ENCODE measurements at regions not wholly inside any gene's neighbourhood (a gene's known extent, or its start where the extent isn't known, plus 50 kb on each side); places are given as distances from the start of the nearest gene placed in this dataset.

GRCh38 chrX:147183161-147183560 lies 368.6 kb upstream of the CXorf51A start:
- Mint-ChIP-seq H3K27me3 (ENCODE audit: unreplicated experiment) (no peaks in the 10 kb centered on the region), H3K4me3 (ENCODE audit: unreplicated experiment) (no peak overlapping the region), H3K27ac (ENCODE audit: unreplicated experiment) (no peak overlapping the region), H3K9me3 (ENCODE audit: unreplicated experiment) (peaks cover 21% of the 10 kb centered on the region), H3K36me3 (ENCODE audit: unreplicated experiment) (no peaks in the 10 kb centered on the region), H3K4me1 (ENCODE audit: unreplicated experiment) (no peaks in the 10 kb centered on the region)
- DNase-seq (ENCODE audit: extremely low spot score, unreplicated experiment), result no peak
- TF ChIP-seq CTCF (IDR thresholded peaks at IDR 0.05), result no peak

DNA sequence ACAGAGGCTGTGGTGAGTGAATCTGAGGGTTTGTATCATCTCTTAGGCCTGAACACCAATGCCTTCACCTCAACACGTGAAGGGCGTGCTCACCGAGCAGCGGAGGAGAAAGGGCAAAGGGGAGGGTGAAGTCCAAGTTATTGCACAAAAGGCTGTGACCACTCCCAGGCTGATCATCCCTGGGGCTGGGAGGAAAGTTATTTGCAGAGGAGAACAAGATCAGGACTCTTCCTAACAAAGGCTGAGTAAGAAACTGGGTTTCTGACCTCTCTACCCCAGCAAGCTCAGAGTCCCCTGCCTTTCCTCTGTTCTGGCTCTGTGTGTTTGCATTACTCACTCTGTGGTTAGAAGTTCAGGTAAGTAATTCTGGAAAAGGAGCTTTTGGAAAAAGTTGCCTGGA lies 366.3 kb upstream of the CXorf51A start:
- no peak overlapping the region for H3K4me3 Mint-ChIP-seq (ENCODE audit: unreplicated experiment)
- no peaks in the 10 kb centered on the region for H3K4me1 Mint-ChIP-seq (ENCODE audit: unreplicated experiment)
- DNase-seq (ENCODE audit: extremely low spot score, unreplicated experiment), result no peak
- H3K27me3 Mint-ChIP-seq (ENCODE audit: unreplicated experiment), result no peaks in the 10 kb centered on the region
- H3K36me3 Mint-ChIP-seq (ENCODE audit: unreplicated experiment), result no peaks in the 10 kb centered on the region
- peaks cover 26% of the 10 kb centered on the region for H3K9me3 Mint-ChIP-seq (ENCODE audit: unreplicated experiment)
- H3K27ac Mint-ChIP-seq (ENCODE audit: unreplicated experiment), result no peak overlapping the region
- no peak for TF ChIP-seq CTCF (IDR thresholded peaks at IDR 0.05)

GRCh38 chrX:147179625-147180024 lies 365.1 kb upstream of the CXorf51A start:
- Mint-ChIP-seq H3K36me3 (ENCODE audit: unreplicated experiment) (no peaks in the 10 kb centered on the region), H3K9me3 (ENCODE audit: unreplicated experiment) (peaks cover 37% of the 10 kb centered on the region), H3K27me3 (ENCODE audit: unreplicated experiment) (no peaks in the 10 kb centered on the region), H3K27ac (ENCODE audit: unreplicated experiment) (no peak overlapping the region), H3K4me3 (ENCODE audit: unreplicated experiment) (no peak overlapping the region), H3K4me1 (ENCODE audit: unreplicated experiment) (no peaks in the 10 kb centered on the region)
- TF ChIP-seq CTCF (IDR thresholded peaks at IDR 0.05), result no peak
- DNase-seq (ENCODE audit: extremely low spot score, unreplicated experiment), result no peak

- no peak overlapping the region for H3K4me3 Mint-ChIP-seq (ENCODE audit: unreplicated experiment)
- no peaks in the 10 kb centered on the region for H3K4me1 Mint-ChIP-seq (ENCODE audit: unreplicated experiment)
- H3K27me3 Mint-ChIP-seq (ENCODE audit: unreplicated experiment), result no peaks in the 10 kb centered on the region
- H3K9me3 Mint-ChIP-seq (ENCODE audit: unreplicated experiment), result peaks cover 50% of the 10 kb centered on the region
- no peak for DNase-seq (ENCODE audit: extremely low spot score, unreplicated experiment)
- no peaks in the 10 kb centered on the region for H3K36me3 Mint-ChIP-seq (ENCODE audit: unreplicated experiment)
- no peak overlapping the region for H3K27ac Mint-ChIP-seq (ENCODE audit: unreplicated experiment)
- TF ChIP-seq CTCF (IDR thresholded peaks at IDR 0.05), result no peak
Observed at GRCh38 chrX:147174591-147174990, 360.0 kb upstream of the CXorf51A start.

- no peak overlapping the region for H3K4me3 Mint-ChIP-seq (ENCODE audit: unreplicated experiment)
- no peaks in the 10 kb centered on the region for H3K36me3 Mint-ChIP-seq (ENCODE audit: unreplicated experiment)
- no peaks in the 10 kb centered on the region for H3K4me1 Mint-ChIP-seq (ENCODE audit: unreplicated experiment)
- no peak for TF ChIP-seq CTCF (IDR thresholded peaks at IDR 0.05)
- H3K9me3 Mint-ChIP-seq (ENCODE audit: unreplicated experiment), result peaks cover 53% of the 10 kb centered on the region
- no peak for DNase-seq (ENCODE audit: extremely low spot score, unreplicated experiment)
- no peak overlapping the region for H3K27ac Mint-ChIP-seq (ENCODE audit: unreplicated experiment)
- no peaks in the 10 kb centered on the region for H3K27me3 Mint-ChIP-seq (ENCODE audit: unreplicated experiment)
Observed at GRCh38 chrX:147173594-147173993, 359.1 kb upstream of the CXorf51A start.

All from osteocyte (in vitro differentiated cells).